ENCODE measurements at regions not wholly inside any gene's neighbourhood (a gene's known extent, or its start where the extent isn't known, plus 50 kb on each side); places are given as distances from the start of the nearest gene placed in this dataset.

DNA sequence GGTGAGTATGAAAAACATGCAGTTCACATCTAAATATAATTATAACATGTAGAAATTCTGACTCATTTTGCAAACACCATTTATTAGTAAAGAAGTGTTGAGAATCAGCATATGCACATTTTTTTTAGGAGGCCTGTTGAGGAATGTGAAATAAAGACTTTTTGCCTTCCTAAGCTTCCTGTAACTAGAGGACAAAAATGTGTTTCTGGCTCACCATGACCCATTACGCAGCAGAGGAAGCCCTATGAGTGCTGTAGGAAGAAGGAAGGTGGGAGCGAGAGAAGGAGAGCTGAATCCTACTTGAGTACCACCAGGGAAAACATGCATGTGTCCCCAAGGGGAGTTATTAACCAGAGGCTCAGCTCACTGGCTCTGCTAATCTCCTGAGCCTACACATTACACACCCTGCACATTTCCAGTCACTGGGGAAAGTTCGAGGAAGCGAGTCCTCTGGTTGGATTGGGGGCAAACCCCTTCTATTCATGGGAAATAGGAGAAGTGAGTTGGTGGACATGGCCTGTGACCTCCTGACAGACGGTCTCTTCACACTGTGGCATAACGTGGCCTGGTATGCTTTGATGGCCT is 540.5 kb upstream of the JAG1 start:
- H3K4me3 ChIP-seq (IDR thresholded peaks at IDR 0.05; ENCODE audit: insufficient read depth, low read depth, low read length), result no peak overlapping the region
- no peaks in the 10 kb centered on the region for H3K36me3 ChIP-seq (ENCODE audit: insufficient read depth)
- H3K4me2 ChIP-seq, result no peak overlapping the region
- no peak overlapping the region for H2AFZ ChIP-seq (ENCODE audit: low read depth)
- H3K27me3 ChIP-seq (ENCODE audit: insufficient read depth, low read depth), result no peaks in the 10 kb centered on the region
- H3K79me2 ChIP-seq (ENCODE audit: insufficient read depth, low read depth), result no peaks in the 10 kb centered on the region
- no peaks in the 10 kb centered on the region for H3K4me1 ChIP-seq (ENCODE audit: low read depth, poor library complexity, severe bottlenecking)
- H3K27ac ChIP-seq, result no peak overlapping the region
- no peak overlapping the region for H3K9ac ChIP-seq
- no peaks in the 10 kb centered on the region for H4K20me1 ChIP-seq (ENCODE audit: insufficient read depth)
- TF ChIP-seq, protein P1, sequence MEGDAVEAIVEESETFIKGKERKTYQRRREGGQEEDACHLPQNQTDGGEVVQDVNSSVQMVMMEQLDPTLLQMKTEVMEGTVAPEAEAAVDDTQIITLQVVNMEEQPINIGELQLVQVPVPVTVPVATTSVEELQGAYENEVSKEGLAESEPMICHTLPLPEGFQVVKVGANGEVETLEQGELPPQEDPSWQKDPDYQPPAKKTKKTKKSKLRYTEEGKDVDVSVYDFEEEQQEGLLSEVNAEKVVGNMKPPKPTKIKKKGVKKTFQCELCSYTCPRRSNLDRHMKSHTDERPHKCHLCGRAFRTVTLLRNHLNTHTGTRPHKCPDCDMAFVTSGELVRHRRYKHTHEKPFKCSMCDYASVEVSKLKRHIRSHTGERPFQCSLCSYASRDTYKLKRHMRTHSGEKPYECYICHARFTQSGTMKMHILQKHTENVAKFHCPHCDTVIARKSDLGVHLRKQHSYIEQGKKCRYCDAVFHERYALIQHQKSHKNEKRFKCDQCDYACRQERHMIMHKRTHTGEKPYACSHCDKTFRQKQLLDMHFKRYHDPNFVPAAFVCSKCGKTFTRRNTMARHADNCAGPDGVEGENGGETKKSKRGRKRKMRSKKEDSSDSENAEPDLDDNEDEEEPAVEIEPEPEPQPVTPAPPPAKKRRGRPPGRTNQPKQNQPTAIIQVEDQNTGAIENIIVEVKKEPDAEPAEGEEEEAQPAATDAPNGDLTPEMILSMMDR (conservative IDR thresholded peaks at IDR 0.05; ENCODE audit: low read depth, low read length), result no peak

DNA sequence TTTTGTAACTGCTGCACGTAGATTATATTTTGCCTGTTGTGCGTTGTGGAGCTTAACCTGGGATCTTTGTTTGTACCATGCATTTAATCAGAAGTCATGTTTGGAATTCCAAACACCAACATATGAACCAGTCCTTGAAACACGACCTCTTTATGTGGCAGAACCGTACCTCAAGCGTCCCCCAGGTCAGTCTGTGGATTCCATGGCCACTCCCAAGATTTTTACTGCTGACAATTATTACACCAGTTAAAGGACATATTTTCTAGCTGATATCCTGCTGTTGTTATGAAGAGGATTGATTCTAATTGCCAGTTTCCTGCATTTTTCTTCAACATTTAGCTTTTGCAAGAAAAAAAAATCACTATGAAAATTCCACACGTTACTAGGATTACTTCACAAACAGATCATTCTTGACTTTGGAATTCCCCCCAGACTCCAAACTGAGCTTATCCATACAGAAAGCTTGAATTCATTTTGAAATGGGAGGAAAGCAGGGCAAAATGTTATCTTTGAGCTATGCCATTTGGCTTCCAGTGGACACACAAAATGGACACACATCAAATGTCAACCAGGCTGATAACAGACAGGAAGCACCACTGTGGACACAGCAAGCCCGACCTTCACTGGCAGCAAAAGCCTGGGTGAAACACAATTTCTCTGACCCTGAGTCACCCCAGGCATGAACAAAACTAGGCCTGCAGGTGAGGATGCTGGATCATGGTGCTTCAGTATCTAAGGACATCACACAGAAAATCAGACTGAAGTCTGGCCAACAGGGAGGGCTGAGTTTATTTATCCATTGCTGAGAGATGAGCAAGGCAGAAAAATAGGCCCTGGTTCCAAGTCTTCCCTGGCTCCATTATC is 542.9 kb upstream of the JAG1 start:
- Histone ChIP-seq H3K27ac (no peak overlapping the region), H2AFZ (ENCODE audit: low read depth) (no peak overlapping the region), H3K27me3 (ENCODE audit: insufficient read depth, low read depth) (no peaks in the 10 kb centered on the region), H3K4me1 (ENCODE audit: low read depth, poor library complexity, severe bottlenecking) (no peaks in the 10 kb centered on the region), H3K9ac (no peak overlapping the region), H3K36me3 (ENCODE audit: insufficient read depth) (no peaks in the 10 kb centered on the region), H3K4me3 (IDR thresholded peaks at IDR 0.05; ENCODE audit: insufficient read depth, low read depth, low read length) (no peak overlapping the region), H4K20me1 (ENCODE audit: insufficient read depth) (no peaks in the 10 kb centered on the region), H3K79me2 (ENCODE audit: insufficient read depth, low read depth) (no peaks in the 10 kb centered on the region), H3K4me2 (no peak overlapping the region)
- TF ChIP-seq, protein P1 (conservative IDR thresholded peaks at IDR 0.05; ENCODE audit: low read depth, low read length), result no peak

DNA sequence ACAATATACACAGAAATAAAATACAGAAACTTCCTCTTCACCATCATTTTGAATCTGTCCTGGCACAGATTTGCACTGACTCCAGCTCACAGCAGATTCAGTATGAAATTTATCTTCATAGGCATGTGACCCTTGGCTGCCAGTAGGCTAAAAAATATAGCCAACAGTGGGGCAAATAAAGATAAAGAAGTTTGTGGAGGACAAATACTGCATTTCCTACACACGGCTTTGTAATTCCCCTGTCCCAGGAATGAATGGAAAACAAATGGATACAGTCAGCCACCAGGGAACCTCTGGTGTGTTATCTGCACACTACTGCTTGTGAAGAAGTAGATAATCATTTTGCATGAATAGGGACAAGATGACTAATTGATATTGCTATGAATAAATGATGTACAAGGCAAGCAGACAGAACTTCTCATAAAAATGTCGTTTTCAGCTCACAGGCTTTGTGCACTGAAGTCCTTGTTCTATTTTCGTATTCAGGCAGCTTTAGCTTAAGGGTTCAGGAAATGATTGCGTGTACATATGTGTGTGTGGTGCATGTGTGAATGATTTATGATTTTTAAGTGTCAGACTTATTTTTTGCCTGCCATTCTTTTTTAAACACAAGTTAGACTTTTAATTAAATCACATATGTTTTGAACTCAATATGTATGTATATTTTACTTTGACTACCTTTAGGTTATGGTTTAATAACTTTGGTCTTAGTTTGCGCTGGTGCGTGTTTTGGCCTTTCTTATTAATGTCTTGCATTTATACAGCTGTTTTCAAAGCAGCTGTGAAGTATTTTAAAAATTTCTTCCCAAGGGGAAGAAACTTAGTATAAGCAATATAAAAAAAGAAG is 543.8 kb upstream of the JAG1 start:
- no peak overlapping the region for H3K4me2 ChIP-seq
- H3K4me3 ChIP-seq (IDR thresholded peaks at IDR 0.05; ENCODE audit: insufficient read depth, low read depth, low read length), result no peak overlapping the region
- H3K79me2 ChIP-seq (ENCODE audit: insufficient read depth, low read depth), result no peaks in the 10 kb centered on the region
- no peaks in the 10 kb centered on the region for H3K4me1 ChIP-seq (ENCODE audit: low read depth, poor library complexity, severe bottlenecking)
- H2AFZ ChIP-seq (ENCODE audit: low read depth), result no peak overlapping the region
- no peak overlapping the region for H3K27ac ChIP-seq
- H3K9ac ChIP-seq, result no peak overlapping the region
- TF ChIP-seq, protein P1 (conservative IDR thresholded peaks at IDR 0.05; ENCODE audit: low read depth, low read length), result no peak
- no peaks in the 10 kb centered on the region for H4K20me1 ChIP-seq (ENCODE audit: insufficient read depth)
- no peaks in the 10 kb centered on the region for H3K36me3 ChIP-seq (ENCODE audit: insufficient read depth)
- H3K27me3 ChIP-seq (ENCODE audit: insufficient read depth, low read depth), result no peaks in the 10 kb centered on the region

DNA sequence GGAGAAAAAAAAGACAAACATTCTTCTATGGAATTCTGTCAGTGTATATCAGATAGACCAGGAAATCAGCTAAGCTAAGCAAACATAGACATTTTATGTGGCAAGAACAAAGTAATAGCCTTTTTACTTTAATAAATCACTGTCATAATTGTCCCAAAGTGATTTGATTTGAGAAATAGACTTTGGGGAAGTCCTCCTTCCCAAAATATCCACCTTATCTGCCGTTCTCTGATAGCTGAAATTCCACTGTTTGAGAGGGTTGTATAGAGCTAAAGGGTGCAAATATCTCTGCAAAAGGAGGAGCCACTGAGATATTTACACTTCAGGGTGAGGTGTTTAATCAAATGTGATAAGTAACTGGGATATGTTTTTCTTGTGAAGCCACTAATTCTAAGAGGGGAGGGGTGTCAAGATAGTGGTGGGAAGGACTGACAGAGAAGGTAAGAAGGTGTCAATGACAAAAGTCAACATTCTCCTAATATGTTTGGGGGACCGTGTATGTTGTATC is 544.4 kb upstream of the JAG1 start:
- no peaks in the 10 kb centered on the region for H3K36me3 ChIP-seq (ENCODE audit: insufficient read depth)
- no peaks in the 10 kb centered on the region for H3K4me1 ChIP-seq (ENCODE audit: low read depth, poor library complexity, severe bottlenecking)
- no peak overlapping the region for H3K27ac ChIP-seq
- H3K79me2 ChIP-seq (ENCODE audit: insufficient read depth, low read depth), result no peaks in the 10 kb centered on the region
- no peaks in the 10 kb centered on the region for H4K20me1 ChIP-seq (ENCODE audit: insufficient read depth)
- H3K9ac ChIP-seq, result no peak overlapping the region
- no peak overlapping the region for H2AFZ ChIP-seq (ENCODE audit: low read depth)
- no peaks in the 10 kb centered on the region for H3K27me3 ChIP-seq (ENCODE audit: insufficient read depth, low read depth)
- TF ChIP-seq, protein P1 (conservative IDR thresholded peaks at IDR 0.05; ENCODE audit: low read depth, low read length), result no peak
- H3K4me2 ChIP-seq, result no peak overlapping the region
- no peak overlapping the region for H3K4me3 ChIP-seq (IDR thresholded peaks at IDR 0.05; ENCODE audit: insufficient read depth, low read depth, low read length)

Measured in KMS-11 (cell line).